Lower leg skin (tissue), 4 donors: ENCODE measurements at regions not wholly inside any gene's neighbourhood (a gene's known extent, or its start where the extent isn't known, plus 50 kb on each side); places are given as distances from the start of the nearest gene placed in this dataset.
"Not testable (repeated sequence)": the region's sequence is repeated elsewhere in the genome, so short reads cannot be mapped to it uniquely, and the experiment has no call there.

Experiments used
- DNase-seq, 2 donors: peaks; one replicate each; pipeline ENCODE4 v3.0.0-alpha.2; 2019; ENCODE audit warnings: low spot score in 2 of 2
- H3K4me3 ChIP-seq: fragments of 200-600 bp; sonication (generic); 2 replicates; pipeline ENCODE4 v1.5.1; 2017; ENCODE audit warnings: mild to moderate bottlenecking, low read depth; ENCODE audit not compliant: poor library complexity, severe bottlenecking
- POLR2A ChIP-seq, 2 donors: fragments of 450-650 bp; IDR thresholded peaks; one replicate each; pipeline ENCODE4 v1.6.1; 2016 to 2017; ENCODE audit warnings: antibody characterized with exemption in 2 of 2, mild to moderate bottlenecking in 1 of 2, moderate library complexity in 1 of 2
- WGBS, 2 donors: methylation state at CpG; one replicate each; pipeline ENCODE4 v1.1.5; 2018; 5-methylcytosine and 5-hydroxymethylcytosine counted together
- intact Hi-C: fragments of 100-400 bp; cut with DNase I; formaldehyde crosslinking; loops from one replicate; pipeline ENCODE4 v1.15.0; 2023; ENCODE audit warnings: low total_unique reads
- TF ChIP-seq, protein P1 (sequence below), 3 donors: fragments of 450-650 bp; IDR thresholded peaks; one replicate each; pipeline ENCODE4 v1.5.1; 2016; ENCODE audit warnings: antibody characterized with exemption in 3 of 3, mild to moderate bottlenecking in 3 of 3, moderate library complexity in 2 of 3

DNA sequence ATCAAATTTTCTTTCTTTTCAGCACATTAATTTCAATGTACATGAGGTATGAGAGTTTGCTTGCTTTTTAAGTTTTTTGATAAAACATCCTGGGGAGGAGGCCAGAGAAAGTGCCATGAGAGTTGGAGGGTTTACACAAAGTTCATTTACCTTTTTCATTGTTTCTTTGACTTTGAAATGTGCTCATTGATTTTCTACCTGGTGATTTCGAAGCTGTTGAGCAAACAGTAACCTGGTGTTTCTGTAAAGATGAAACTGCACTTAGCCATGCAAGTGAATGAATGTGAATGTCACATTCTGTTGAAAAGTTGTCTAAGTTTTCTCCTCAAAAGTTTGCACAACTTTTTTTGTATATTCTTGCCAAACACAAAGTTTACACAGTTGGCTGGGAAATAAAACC, 797.0 kb downstream of the METTL4 start:
- WGBS, 2 donors, result 68 to 77% methylated on average over 1 of the region's 1 CpG

DNA sequence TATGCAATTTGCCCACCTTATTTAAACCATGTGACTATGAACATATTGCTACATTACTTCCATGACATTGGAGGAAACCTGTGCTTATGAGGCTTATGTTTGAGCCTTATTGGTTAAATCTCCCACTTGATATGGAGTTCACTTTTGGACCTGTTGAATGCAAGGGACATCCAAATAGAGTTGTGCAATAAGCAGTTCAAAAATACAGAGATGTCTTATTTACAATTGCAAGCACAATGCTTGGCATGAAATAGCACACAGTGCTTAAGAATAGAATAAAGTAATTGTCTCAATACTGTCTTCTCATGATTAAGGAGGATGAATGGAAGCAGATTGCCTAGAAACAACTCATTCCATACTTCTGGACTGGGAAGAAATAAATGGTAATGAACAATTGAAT, 793.5 kb downstream of the METTL4 start:
- TF ChIP-seq, protein P1, sequence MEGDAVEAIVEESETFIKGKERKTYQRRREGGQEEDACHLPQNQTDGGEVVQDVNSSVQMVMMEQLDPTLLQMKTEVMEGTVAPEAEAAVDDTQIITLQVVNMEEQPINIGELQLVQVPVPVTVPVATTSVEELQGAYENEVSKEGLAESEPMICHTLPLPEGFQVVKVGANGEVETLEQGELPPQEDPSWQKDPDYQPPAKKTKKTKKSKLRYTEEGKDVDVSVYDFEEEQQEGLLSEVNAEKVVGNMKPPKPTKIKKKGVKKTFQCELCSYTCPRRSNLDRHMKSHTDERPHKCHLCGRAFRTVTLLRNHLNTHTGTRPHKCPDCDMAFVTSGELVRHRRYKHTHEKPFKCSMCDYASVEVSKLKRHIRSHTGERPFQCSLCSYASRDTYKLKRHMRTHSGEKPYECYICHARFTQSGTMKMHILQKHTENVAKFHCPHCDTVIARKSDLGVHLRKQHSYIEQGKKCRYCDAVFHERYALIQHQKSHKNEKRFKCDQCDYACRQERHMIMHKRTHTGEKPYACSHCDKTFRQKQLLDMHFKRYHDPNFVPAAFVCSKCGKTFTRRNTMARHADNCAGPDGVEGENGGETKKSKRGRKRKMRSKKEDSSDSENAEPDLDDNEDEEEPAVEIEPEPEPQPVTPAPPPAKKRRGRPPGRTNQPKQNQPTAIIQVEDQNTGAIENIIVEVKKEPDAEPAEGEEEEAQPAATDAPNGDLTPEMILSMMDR (IDR thresholded peaks at IDR 0.05), result no peak
- TF ChIP-seq POLR2A (IDR thresholded peaks at IDR 0.05), result no peak
- intact Hi-C loops, result no loop called here
- DNase-seq, result no peak
- no peak overlapping the region for H3K4me3 ChIP-seq

More for the DNA sequence above, 797.0 kb downstream of the METTL4 start:
- intact Hi-C loops, result no loop called here
- TF ChIP-seq, protein P1 (IDR thresholded peaks at IDR 0.05), result no peak
- no peak for TF ChIP-seq POLR2A (IDR thresholded peaks at IDR 0.05)
- no peak overlapping the region for H3K4me3 ChIP-seq
- no peak for DNase-seq

DNA sequence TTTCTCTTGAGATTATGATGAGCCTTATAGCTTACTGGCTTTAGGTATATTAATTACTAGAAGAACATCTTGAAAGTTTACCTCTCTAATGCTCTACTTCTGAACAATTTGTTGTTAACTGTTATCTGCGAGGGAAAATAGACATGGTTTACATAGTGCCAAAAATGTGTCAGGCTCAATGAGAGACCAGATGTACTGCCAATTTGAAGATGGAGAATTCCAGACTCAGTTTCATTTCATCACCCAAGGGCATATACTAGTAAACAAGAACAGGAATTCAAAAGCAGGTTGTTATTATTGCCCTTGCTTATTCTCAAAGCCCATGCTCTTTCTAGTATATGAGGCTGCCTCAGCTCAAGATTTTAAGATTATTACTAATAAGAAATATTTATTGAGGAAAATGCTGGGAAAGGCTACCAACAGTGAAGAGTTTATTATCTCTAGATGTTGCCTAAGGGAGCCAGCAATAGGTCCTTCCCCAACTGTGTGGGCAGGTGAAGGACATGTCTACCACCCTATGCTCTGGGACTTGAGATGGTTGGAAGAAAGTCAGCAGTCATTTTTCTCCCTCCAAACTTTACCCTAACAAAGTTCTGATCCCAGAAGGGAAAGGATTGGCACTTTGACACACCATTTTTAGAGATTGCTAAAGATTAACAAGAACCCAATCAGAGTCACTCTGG, 792.7 kb downstream of the METTL4 start:
- no peak for DNase-seq
- 43 to 45% methylated on average over 1 of the region's 1 CpG for WGBS, 2 donors
- TF ChIP-seq, protein P1 (IDR thresholded peaks at IDR 0.05), result no peak
- TF ChIP-seq POLR2A (IDR thresholded peaks at IDR 0.05), result no peak
- intact Hi-C loops, result no loop called here
- no peak overlapping the region for H3K4me3 ChIP-seq

DNA sequence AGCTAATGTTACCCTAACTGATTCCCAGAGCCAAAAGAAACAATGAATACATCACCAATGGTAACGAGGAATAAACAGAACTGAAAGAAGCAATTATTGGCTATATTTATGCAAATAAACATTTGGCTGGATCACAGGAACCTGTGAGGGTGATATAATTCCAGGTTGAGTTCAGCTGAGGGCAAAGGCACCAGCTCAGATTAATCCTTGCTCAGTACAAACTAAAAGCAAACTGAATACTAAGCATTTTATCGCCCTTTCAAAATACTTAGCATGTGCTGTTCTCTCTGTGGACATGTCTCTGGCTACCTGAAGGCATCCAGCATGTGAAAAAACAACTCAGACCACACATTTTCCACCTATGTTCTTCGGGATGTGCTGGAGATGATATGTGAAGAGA, 791.7 kb downstream of the METTL4 start:
- no peak for DNase-seq
- no peak overlapping the region for H3K4me3 ChIP-seq
- TF ChIP-seq, protein P1 (IDR thresholded peaks at IDR 0.05), result no peak
- TF ChIP-seq POLR2A (IDR thresholded peaks at IDR 0.05), result no peak
- WGBS, 2 donors, result 71 to 80% methylated on average over 3 of the region's 3 CpGs
- intact Hi-C loops, result no loop called here

DNA sequence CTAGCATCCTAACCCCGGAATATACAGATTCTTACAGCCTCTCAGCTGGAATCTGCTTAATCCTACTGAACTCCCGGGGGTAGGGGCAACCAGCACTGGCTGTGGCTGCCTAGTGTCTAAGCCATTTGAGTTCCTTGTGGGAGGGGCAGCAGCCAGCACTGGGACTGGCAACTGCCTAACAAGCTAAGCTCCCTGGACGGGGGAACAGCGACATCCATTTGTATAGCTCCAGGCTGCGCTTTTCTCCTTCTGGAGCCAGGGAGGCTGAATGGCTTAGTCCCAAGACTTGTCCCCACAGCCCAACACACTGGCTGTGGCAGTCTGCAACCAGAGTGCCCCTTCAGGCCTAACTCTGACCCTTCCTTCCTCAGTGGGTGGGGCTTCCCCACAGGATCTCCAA, 787.2 kb downstream of the METTL4 start:
- H3K4me3 ChIP-seq, result no peak overlapping the region
- no peak for DNase-seq
- WGBS, 2 donors, result 74 to 80% methylated on average over 5 of the region's 5 CpGs
- intact Hi-C loops, result no loop called here
- TF ChIP-seq POLR2A (IDR thresholded peaks at IDR 0.05), result no peak
- TF ChIP-seq, protein P1 (IDR thresholded peaks at IDR 0.05), result no peak

DNA sequence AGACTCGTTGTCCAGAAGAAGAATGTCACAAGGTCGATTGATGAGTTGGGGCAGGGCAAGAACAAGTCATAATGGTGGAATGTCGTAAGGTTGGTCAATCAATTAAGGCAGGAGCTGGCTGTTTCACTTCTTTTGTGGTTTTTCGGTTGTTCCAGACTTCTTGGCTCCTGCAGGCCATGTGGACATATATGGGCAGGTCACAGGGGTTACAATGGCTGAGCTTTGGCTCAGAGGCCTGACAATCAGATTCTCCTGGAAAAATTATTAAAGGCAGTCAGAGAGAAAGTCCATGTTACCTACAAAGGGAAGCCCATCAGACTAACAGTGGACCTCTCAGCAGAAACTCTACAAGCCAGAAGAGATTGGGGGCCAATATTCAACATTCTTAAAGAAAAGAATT, 785.3 kb downstream of the METTL4 start:
- H3K4me3 ChIP-seq, intact Hi-C loops, DNase-seq: not testable (repeated sequence)
- 67 to 72% methylated on average over 4 of the region's 4 CpGs for WGBS, 2 donors
